ENCODE measurements at regions not wholly inside any gene's neighbourhood (a gene's known extent, or its start where the extent isn't known, plus 50 kb on each side); places are given as distances from the start of the nearest gene placed in this dataset.

GRCh38 chr18:33870059-33870458 lies 292.0 kb downstream of the ASXL3 start:
- Mint-ChIP-seq H3K9me3 (peaks cover 6% of the 10 kb centered on the region), H3K36me3 (ENCODE audit: low read depth) (no peaks in the 10 kb centered on the region), H3K27ac (peak overlapping the region; percentile 19), H3K4me1 (peaks cover 10% of the 10 kb centered on the region), H3K27me3 (ENCODE audit: low read depth, poor library complexity) (peaks cover 8% of the 10 kb centered on the region), H3K4me3 (no peak overlapping the region)
- no peak for DNase-seq
- TF ChIP-seq, protein P1, sequence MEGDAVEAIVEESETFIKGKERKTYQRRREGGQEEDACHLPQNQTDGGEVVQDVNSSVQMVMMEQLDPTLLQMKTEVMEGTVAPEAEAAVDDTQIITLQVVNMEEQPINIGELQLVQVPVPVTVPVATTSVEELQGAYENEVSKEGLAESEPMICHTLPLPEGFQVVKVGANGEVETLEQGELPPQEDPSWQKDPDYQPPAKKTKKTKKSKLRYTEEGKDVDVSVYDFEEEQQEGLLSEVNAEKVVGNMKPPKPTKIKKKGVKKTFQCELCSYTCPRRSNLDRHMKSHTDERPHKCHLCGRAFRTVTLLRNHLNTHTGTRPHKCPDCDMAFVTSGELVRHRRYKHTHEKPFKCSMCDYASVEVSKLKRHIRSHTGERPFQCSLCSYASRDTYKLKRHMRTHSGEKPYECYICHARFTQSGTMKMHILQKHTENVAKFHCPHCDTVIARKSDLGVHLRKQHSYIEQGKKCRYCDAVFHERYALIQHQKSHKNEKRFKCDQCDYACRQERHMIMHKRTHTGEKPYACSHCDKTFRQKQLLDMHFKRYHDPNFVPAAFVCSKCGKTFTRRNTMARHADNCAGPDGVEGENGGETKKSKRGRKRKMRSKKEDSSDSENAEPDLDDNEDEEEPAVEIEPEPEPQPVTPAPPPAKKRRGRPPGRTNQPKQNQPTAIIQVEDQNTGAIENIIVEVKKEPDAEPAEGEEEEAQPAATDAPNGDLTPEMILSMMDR (IDR thresholded peaks at IDR 0.05), result no peak

- Mint-ChIP-seq H3K27ac (peak overlapping the region; percentile 6), H3K4me1 (peaks cover 7% of the 10 kb centered on the region), H3K27me3 (ENCODE audit: low read depth, poor library complexity) (peaks cover 8% of the 10 kb centered on the region), H3K36me3 (ENCODE audit: low read depth) (peaks cover 5% of the 10 kb centered on the region), H3K9me3 (peaks cover 38% of the 10 kb centered on the region), H3K4me3 (no peak overlapping the region)
- TF ChIP-seq, protein P1 (IDR thresholded peaks at IDR 0.05), result no peak
- no peak for DNase-seq
Observed at GRCh38 chr18:33866386-33866785, 288.4 kb downstream of the ASXL3 start.

DNA sequence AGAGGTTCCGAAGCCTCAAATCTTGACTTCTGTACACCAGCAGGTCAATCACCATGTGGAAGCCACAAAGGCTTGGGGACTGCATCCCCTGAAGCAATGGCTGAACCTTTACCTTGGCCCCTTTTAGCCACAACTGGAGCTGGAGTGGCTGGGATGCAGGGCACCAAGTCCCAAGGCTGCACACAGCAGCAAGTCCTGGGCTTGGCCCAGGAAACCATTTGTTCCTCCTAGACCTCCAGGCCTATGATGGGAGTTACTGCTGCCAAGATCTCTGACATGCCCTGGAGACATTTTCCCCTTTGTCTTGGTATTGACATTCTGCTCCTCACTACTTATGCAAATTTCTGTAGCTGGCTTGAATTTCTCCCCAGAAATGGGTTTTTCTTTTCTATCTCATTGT lies 285.9 kb downstream of the ASXL3 start:
- no peaks in the 10 kb centered on the region for H3K4me1 Mint-ChIP-seq
- H3K27me3 Mint-ChIP-seq (ENCODE audit: low read depth, poor library complexity), result peaks cover 8% of the 10 kb centered on the region
- H3K36me3 Mint-ChIP-seq (ENCODE audit: low read depth), result peaks cover 5% of the 10 kb centered on the region
- TF ChIP-seq, protein P1 (IDR thresholded peaks at IDR 0.05), result no peak
- peaks cover 42% of the 10 kb centered on the region for H3K9me3 Mint-ChIP-seq
- no peak overlapping the region for H3K4me3 Mint-ChIP-seq
- H3K27ac Mint-ChIP-seq, result no peak overlapping the region
- DNase-seq, result no peak

DNA sequence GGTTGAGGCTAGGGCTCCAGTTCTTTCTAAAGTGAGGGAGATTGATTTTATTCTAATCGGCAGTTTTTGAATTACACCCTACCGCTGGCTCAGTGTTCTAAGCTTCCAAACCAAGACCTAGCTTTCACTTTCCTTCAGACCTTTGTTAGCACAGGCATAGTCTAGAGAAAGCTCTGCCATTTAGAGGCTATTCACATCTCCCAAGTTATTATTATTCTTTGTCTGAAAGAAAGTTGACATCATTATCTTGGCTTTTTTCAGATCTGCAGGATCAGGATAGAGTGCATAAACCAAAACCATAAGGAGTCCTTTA lies 276.8 kb downstream of the ASXL3 start:
- DNase-seq, result no peak
- Mint-ChIP-seq H3K27me3 (ENCODE audit: low read depth, poor library complexity) (peaks cover 5% of the 10 kb centered on the region), H3K4me3 (no peak overlapping the region), H3K36me3 (ENCODE audit: low read depth) (no peaks in the 10 kb centered on the region), H3K9me3 (no peaks in the 10 kb centered on the region), H3K27ac (no peak overlapping the region), H3K4me1 (no peaks in the 10 kb centered on the region)
- TF ChIP-seq, protein P1 (IDR thresholded peaks at IDR 0.05), result no peak

DNA sequence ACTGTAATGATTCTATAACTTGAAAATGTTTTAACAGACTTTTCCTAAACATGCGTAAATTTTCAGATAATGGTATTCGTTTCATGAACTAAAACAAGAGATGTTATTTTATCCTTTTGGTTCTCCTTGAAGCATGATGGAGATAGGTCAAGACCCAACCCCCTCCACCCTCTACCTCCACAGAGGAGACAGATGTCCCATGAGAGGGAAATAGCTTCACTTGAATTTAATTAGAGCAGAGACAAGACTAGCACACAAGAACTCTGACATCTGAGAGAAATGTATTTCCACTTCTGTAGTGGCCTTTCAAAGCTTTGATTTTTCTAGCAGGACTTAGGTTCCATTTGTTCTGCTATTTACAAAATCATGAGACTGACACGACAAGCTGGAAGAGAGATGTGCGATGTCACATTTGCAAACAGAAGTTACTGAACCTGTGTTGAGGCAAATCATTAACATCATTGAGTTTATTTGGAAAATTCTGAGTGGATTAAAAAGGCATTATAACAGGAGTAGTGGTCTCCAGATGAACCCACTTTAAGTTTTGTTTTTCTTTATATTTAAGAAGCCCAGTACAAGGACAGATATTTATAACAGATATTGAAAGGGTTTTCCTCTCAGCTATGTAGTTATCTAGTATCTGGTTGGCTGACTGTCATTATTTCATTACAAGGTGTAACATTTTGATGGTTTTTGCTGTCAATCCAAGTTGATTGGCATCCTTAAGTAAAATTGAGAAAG lies 276.2 kb downstream of the ASXL3 start:
- H3K36me3 Mint-ChIP-seq (ENCODE audit: low read depth), result no peaks in the 10 kb centered on the region
- no peak overlapping the region for H3K4me3 Mint-ChIP-seq
- H3K27me3 Mint-ChIP-seq (ENCODE audit: low read depth, poor library complexity), result peaks cover 5% of the 10 kb centered on the region
- H3K27ac Mint-ChIP-seq, result no peak overlapping the region
- no peaks in the 10 kb centered on the region for H3K9me3 Mint-ChIP-seq
- TF ChIP-seq, protein P1 (IDR thresholded peaks at IDR 0.05), result no peak
- H3K4me1 Mint-ChIP-seq, result no peaks in the 10 kb centered on the region
- DNase-seq, result no peak

GRCh38 chr18:33853187-33853586 lies 275.2 kb downstream of the ASXL3 start:
- Mint-ChIP-seq H3K27me3 (ENCODE audit: low read depth, poor library complexity) (peaks cover 5% of the 10 kb centered on the region), H3K9me3 (no peaks in the 10 kb centered on the region), H3K4me1 (no peaks in the 10 kb centered on the region), H3K36me3 (ENCODE audit: low read depth) (no peaks in the 10 kb centered on the region), H3K4me3 (no peak overlapping the region), H3K27ac (no peak overlapping the region)
- TF ChIP-seq, protein P1 (IDR thresholded peaks at IDR 0.05), result no peak
- no peak for DNase-seq

All from nephron progenitor cell (in vitro differentiated cells).